HUES64 (cell line): ENCODE measurements at regions not wholly inside any gene's neighbourhood (a gene's known extent, or its start where the extent isn't known, plus 50 kb on each side); places are given as distances from the start of the nearest gene placed in this dataset.

Experiments
- H3K27ac ChIP-seq: 2 replicates; pipeline ENCODE4 v1.7.0; 2013; ENCODE audit warnings: low read depth, low read length, inconsistent platforms
- H3K27me3 ChIP-seq: 2 replicates; pipeline ENCODE4 v1.6.1; 2013; ENCODE audit warnings: mild to moderate bottlenecking, low read length; ENCODE audit not compliant: insufficient read depth
- H3K36me3 ChIP-seq: 2 replicates; pipeline ENCODE4 v1.6.1; 2013; ENCODE audit warnings: mild to moderate bottlenecking, low read length; ENCODE audit not compliant: insufficient read depth
- H3K4me1 ChIP-seq: 2 replicates; pipeline ENCODE4 v1.6.1; 2013; ENCODE audit warnings: mild to moderate bottlenecking, low read length, moderate library complexity; ENCODE audit not compliant: insufficient read depth
- H3K4me3 ChIP-seq: 2 replicates; pipeline ENCODE4 v1.5.1; 2013; ENCODE audit warnings: mild to moderate bottlenecking, low read length, moderate library complexity
- H3K9ac ChIP-seq: 2 replicates; pipeline ENCODE4 v1.6.1; 2013; ENCODE audit warnings: mild to moderate bottlenecking, low read depth, low read length
- H3K9me3 ChIP-seq: 2 replicates; pipeline ENCODE4 v1.6.1; 2013; ENCODE audit warnings: low read depth, low read length; ENCODE audit not compliant: insufficient read depth
- WGBS: fragments of 150-250, 120-280 bp; methylation state at CpG from one replicate; pipeline ENCODE4 v1.1.7; 2013; ENCODE audit warnings: missing lambda C conversion rate; 5-methylcytosine and 5-hydroxymethylcytosine counted together

- H3K4me3 ChIP-seq, result no peak overlapping the region
- no peaks in the 10 kb centered on the region for H3K9me3 ChIP-seq
- no peak overlapping the region for H3K9ac ChIP-seq
- H3K27ac ChIP-seq, result no peak overlapping the region
- no peaks in the 10 kb centered on the region for H3K36me3 ChIP-seq
- no peaks in the 10 kb centered on the region for H3K27me3 ChIP-seq
- H3K4me1 ChIP-seq, result 0 out of 2 replicates have a peak, but pooled peaks cover 3% of the 10 kb centered on the region
- 86% methylated on average over 8 of the region's 8 CpGs for WGBS
Measured at GRCh38 chr9:107931071-107931715, 441.6 kb upstream of the KLF4 start.

DNA sequence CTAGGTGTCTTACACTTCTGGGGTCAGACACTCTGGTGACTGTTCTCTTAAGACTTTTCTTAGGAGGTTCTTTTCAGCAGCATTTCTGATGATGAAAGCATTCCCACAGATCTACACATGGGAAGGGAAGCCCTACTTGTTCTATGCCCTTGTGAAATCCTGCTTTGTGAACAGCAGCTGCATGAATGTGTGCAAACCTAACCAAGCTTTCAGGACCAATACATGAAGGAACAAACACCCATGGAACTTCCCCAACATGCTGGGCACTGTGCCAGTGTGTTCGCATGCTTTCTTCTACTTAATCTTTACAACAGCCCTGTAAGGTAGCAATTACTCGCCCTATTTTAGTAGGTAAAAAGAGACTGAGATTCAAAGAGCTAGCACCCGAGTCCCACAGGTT lies 439.9 kb upstream of the KLF4 start:
- Histone ChIP-seq H3K9me3 (no peaks in the 10 kb centered on the region), H3K27ac (no peak overlapping the region), H3K36me3 (no peaks in the 10 kb centered on the region), H3K4me1 (0 out of 2 replicates have a peak, but pooled peaks cover 3% of the 10 kb centered on the region), H3K4me3 (no peak overlapping the region), H3K9ac (no peak overlapping the region), H3K27me3 (no peaks in the 10 kb centered on the region)
- WGBS, result 92% methylated on average over 3 of the region's 3 CpGs

DNA sequence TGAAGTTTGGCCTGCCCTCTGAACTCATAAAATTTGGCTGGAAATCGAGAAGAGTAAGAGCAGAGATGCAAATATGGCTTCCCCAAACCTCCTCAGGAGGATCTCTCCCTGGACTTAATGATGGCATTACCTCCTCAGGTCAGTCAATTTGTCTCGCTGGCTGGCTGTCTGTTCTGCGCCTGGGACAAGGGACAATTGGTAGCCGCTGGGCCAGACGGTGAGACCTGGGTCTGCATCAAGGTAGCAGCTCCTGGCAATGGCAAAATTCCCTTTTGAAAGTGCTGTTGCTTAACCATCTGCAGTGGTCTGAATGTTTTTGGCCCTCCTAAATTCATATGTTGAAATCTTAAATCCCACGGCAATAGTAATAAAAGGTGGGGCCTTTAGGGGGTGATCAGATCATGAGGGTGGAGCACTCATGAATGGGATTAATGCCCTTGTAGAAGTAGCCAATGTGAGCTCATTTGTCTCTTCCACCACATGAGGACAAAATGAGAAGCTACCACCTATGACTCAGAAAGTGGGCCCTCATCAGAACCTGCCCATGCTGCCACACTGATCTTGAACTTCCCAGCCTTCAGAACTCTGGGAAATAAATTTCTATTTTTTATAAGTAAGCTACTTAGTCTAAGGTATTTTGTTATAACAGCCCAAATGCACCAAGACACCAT lies 439.3 kb upstream of the KLF4 start:
- 90% methylated on average over 6 of the region's 6 CpGs for WGBS
- Histone ChIP-seq H3K27ac (no peak overlapping the region), H3K27me3 (no peaks in the 10 kb centered on the region), H3K36me3 (no peaks in the 10 kb centered on the region), H3K9me3 (no peaks in the 10 kb centered on the region), H3K4me3 (no peak overlapping the region), H3K4me1 (0 out of 2 replicates have a peak, but pooled peaks cover 3% of the 10 kb centered on the region), H3K9ac (no peak overlapping the region)

DNA sequence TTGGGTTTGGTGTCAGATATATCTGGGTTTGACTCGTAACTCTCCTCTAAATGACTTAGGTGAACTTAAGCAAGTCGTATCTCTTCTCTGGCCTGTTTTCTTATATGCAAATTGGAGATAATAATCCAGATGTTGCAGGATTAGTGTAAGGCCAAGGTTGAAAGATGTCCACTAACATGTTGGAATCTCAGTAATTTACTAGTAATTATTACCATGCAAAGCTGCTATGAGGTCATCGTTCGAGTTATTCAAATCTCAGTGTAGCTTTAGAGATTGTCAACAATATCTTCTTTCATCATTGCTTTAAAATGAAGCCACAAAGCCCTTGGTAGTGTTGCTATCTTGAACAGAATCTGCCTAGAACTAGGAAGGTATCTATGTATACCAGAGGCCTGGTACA lies 437.7 kb upstream of the KLF4 start:
- Histone ChIP-seq H3K27me3 (no peaks in the 10 kb centered on the region), H3K9me3 (no peaks in the 10 kb centered on the region), H3K4me1 (no peaks in the 10 kb centered on the region), H3K4me3 (no peak overlapping the region), H3K36me3 (no peaks in the 10 kb centered on the region), H3K9ac (no peak overlapping the region), H3K27ac (no peak overlapping the region)
- WGBS, result over 99% methylated on average over 4 of the region's 4 CpGs

DNA sequence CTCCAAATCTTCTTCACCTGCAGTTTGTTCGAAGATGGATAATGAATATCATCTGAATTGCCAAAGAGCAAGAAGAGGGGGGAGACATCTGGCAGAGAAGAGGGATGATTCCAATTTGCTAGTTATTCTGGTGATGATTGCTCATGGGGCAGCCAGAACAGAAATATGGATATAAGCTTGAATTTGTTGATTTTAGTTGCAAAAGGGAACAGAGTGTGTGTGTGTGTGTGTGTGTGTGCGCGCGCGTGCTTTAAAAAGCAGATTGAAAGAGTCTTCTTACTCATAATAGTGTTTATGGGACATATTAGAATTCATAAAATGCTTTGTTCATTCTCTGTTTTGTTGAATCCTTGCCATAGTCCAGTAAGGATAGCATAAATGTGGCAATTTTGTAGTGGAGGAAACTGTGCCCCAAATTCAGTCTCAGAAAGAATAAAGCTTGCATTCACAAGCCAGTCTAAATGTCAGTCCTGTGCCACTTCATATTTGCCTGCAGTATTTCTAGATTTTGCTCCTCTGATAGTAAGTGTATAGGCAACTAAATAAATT lies 436.3 kb upstream of the KLF4 start:
- 49% methylated on average over 5 of the region's 5 CpGs for WGBS
- Histone ChIP-seq H3K9me3 (no peaks in the 10 kb centered on the region), H3K27ac (no peak overlapping the region), H3K36me3 (no peaks in the 10 kb centered on the region), H3K9ac (no peak overlapping the region), H3K4me3 (no peak overlapping the region), H3K27me3 (no peaks in the 10 kb centered on the region), H3K4me1 (no peaks in the 10 kb centered on the region)

DNA sequence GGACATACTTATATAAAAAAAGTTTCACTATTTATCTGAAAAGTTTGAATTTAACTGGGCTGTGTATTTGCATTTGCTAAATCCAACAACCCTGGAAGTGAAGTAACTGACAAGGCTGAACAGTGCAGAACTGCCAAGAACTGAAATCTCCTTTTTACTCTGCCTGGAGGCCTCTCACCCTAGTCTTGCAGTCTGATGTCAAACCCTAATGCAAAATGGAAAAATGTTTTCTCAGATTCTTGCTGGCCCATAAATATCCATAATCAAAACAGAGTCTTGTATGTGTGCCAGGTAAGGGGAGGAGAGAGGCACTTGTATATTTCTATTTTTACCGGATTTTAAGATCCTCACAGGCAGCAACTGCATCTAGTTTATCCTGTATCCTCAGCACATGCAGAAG lies 432.7 kb upstream of the KLF4 start:
- no peaks in the 10 kb centered on the region for H3K4me1 ChIP-seq
- H3K27ac ChIP-seq, result no peak overlapping the region
- no peak overlapping the region for H3K4me3 ChIP-seq
- no peaks in the 10 kb centered on the region for H3K27me3 ChIP-seq
- H3K36me3 ChIP-seq, result no peaks in the 10 kb centered on the region
- H3K9me3 ChIP-seq, result no peaks in the 10 kb centered on the region
- 100% methylated on average over 1 of the region's 1 CpG for WGBS
- no peak overlapping the region for H3K9ac ChIP-seq

DNA sequence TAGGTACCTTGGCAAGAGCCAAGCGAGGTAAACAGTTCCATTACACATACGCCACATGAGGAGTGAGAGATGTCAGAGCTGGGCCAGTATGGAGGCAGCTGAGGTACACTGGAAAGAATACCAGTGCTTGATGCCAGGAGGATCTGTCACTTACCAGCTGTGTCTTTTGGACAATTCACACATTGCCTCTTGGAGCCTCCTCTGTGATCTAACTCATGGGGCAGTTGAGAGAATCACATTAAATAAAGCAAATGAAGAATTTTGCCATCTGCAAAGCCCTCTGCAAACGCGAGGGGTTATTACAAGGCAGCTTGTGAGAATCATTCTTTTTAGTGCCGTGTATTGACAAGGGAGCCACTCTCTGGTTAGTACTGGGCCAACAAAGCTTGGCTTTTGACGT lies 429.7 kb upstream of the KLF4 start:
- Histone ChIP-seq H3K9me3 (no peaks in the 10 kb centered on the region; the same call in 1 of the 2 replicates), H3K4me1 (no peaks in the 10 kb centered on the region), H3K27me3 (no peaks in the 10 kb centered on the region), H3K36me3 (no peaks in the 10 kb centered on the region), H3K9ac (no peak overlapping the region), H3K4me3 (no peak overlapping the region), H3K27ac (no peak overlapping the region)
- WGBS, result 94% methylated on average over 6 of the region's 6 CpGs

DNA sequence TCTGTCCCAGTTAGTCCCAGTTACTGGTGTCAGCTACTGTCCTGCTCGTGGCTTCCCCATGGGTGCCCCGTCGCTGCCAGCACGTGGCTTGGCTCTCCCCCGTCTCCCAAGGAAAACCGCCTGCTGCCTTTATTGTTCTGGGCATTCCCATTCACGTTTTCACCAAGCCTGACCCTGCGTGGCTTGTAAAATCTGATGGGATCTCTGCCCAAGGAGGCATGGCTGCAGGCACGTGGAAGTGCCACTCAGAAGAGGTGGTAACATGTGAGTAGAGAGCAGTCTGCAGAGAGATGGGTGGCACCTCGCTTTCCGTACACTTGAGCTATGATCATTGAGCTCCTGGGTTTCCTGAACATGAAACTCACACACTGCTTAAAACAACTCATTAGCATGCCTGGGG lies 429.2 kb upstream of the KLF4 start:
- H3K4me3 ChIP-seq, result no peak overlapping the region
- no peaks in the 10 kb centered on the region for H3K4me1 ChIP-seq
- H3K27ac ChIP-seq, result no peak overlapping the region
- 95% methylated on average over 10 of the region's 11 CpGs for WGBS
- H3K27me3 ChIP-seq, result no peaks in the 10 kb centered on the region
- no peak overlapping the region for H3K9ac ChIP-seq
- H3K9me3 ChIP-seq, result no peaks in the 10 kb centered on the region; the same call in 1 of the 2 replicates
- no peaks in the 10 kb centered on the region for H3K36me3 ChIP-seq

DNA sequence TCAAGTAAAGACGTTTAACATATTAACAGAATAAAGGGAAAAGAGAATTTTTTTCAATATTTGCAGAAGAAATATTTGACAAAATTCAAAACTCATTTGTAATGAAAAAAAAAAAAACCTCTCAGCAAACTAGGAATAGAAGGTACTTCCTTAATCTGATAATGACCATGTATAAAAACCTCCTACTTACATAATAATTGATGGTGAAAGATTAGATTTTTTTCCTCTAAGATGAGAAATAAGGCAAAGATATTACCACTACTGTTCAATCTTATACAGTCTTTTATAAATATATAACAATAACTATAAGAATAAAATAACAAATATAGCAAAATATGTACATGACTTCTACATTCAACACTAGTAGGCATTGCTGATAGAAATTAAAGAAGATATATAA lies 424.6 kb upstream of the KLF4 start:
- no CpG with 5 or more reads among the region's 1 CpG for WGBS
- H3K9ac ChIP-seq, result no peak overlapping the region
- H3K9me3 ChIP-seq, result no peaks in the 10 kb centered on the region; the same call in 1 of the 2 replicates

DNA sequence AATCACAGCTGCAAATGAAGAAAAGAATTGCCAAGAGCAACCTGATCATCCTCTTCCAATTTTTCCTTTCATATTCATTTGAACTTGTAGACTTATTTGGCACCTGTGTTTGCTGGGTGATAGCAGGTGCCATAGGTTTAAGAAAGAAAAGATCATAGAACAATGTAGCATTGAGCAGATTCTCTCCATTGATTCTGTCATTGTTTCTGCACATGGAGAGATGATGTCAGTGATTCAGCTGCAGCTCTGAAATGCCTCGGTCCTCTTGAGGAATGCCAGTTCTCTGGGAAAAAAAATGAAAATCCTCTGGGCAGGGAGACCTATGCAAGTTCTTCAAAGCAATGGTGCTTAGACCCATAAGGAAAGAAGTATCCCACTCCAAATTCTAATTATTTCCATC lies 418.1 kb upstream of the KLF4 start:
- 92% methylated on average over 1 of the region's 1 CpG for WGBS

More for the DNA sequence above, 424.6 kb upstream of the KLF4 start:
- no peak overlapping the region for H3K27ac ChIP-seq
- H3K4me1 ChIP-seq, result no peaks in the 10 kb centered on the region
- no peaks in the 10 kb centered on the region for H3K36me3 ChIP-seq
- no peak overlapping the region for H3K4me3 ChIP-seq
- no peaks in the 10 kb centered on the region for H3K27me3 ChIP-seq

GRCh38 chr9:107907255-107907654 lies 417.7 kb upstream of the KLF4 start:
- H3K36me3 ChIP-seq, result no peaks in the 10 kb centered on the region
- no peak overlapping the region for H3K27ac ChIP-seq
- H3K4me3 ChIP-seq, result no peak overlapping the region
- no peaks in the 10 kb centered on the region for H3K4me1 ChIP-seq
- no peaks in the 10 kb centered on the region for H3K9me3 ChIP-seq
- H3K9ac ChIP-seq, result no peak overlapping the region
- no peaks in the 10 kb centered on the region for H3K27me3 ChIP-seq
- WGBS, result 93% methylated on average over 3 of the region's 3 CpGs

More for the DNA sequence above, 418.1 kb upstream of the KLF4 start:
- Histone ChIP-seq H3K27me3 (no peaks in the 10 kb centered on the region), H3K4me3 (no peak overlapping the region), H3K36me3 (no peaks in the 10 kb centered on the region), H3K9ac (no peak overlapping the region), H3K4me1 (no peaks in the 10 kb centered on the region), H3K9me3 (no peaks in the 10 kb centered on the region), H3K27ac (no peak overlapping the region)
